ENCODE measurements at regions not wholly inside any gene's neighbourhood (a gene's known extent, or its start where the extent isn't known, plus 50 kb on each side); places are given as distances from the start of the nearest gene placed in this dataset.
"Not testable (repeated sequence)": the region's sequence is repeated elsewhere in the genome, so short reads cannot be mapped to it uniquely, and the experiment has no call there.

- no peaks in the 10 kb centered on the region for H3K27me3 ChIP-seq (ENCODE audit: control insufficient read depth, insufficient read depth, low read length)
- no peaks in the 10 kb centered on the region for H3K4me1 ChIP-seq (ENCODE audit: control insufficient read depth, insufficient read depth, low read length)
- H3K9me3 ChIP-seq (ENCODE audit: control insufficient read depth, insufficient read depth, low read length) = no peaks in the 10 kb centered on the region
- H3K9ac ChIP-seq (ENCODE audit: low read depth, low read length) = no peak overlapping the region
- no peak overlapping the region for H3K4me3 ChIP-seq (ENCODE audit: low read depth, low read length)
- no peaks in the 10 kb centered on the region for H3K36me3 ChIP-seq (ENCODE audit: control insufficient read depth, insufficient read depth, low read length)
Observed at GRCh38 chr7:96558093-96558492, 151.6 kb downstream of the SEM1 start.

GRCh38 chr7:96557598-96557997 lies 152.0 kb downstream of the SEM1 start:
- not testable (repeated sequence) for H3K4me3 ChIP-seq (ENCODE audit: low read depth, low read length); H3K9ac ChIP-seq (ENCODE audit: low read depth, low read length); H3K4me1 ChIP-seq (ENCODE audit: control insufficient read depth, insufficient read depth, low read length); H3K36me3 ChIP-seq (ENCODE audit: control insufficient read depth, insufficient read depth, low read length); H3K27me3 ChIP-seq (ENCODE audit: control insufficient read depth, insufficient read depth, low read length); H3K9me3 ChIP-seq (ENCODE audit: control insufficient read depth, insufficient read depth, low read length)

- Histone ChIP-seq H3K9me3 (ENCODE audit: control insufficient read depth, insufficient read depth, low read length) (no peaks in the 10 kb centered on the region), H3K9ac (ENCODE audit: low read depth, low read length) (no peak overlapping the region), H3K27me3 (ENCODE audit: control insufficient read depth, insufficient read depth, low read length) (no peaks in the 10 kb centered on the region), H3K4me3 (ENCODE audit: low read depth, low read length) (no peak overlapping the region), H3K4me1 (ENCODE audit: control insufficient read depth, insufficient read depth, low read length) (no peaks in the 10 kb centered on the region), H3K36me3 (ENCODE audit: control insufficient read depth, insufficient read depth, low read length) (no peaks in the 10 kb centered on the region)
Observed at GRCh38 chr7:96548664-96549063, 161.0 kb downstream of the SEM1 start.

GRCh38 chr7:96547371-96547811 lies 162.3 kb downstream of the SEM1 start:
- H3K9me3 ChIP-seq (ENCODE audit: control insufficient read depth, insufficient read depth, low read length) = no peaks in the 10 kb centered on the region
- no peak overlapping the region for H3K4me3 ChIP-seq (ENCODE audit: low read depth, low read length)
- H3K4me1 ChIP-seq (ENCODE audit: control insufficient read depth, insufficient read depth, low read length) = no peaks in the 10 kb centered on the region
- H3K27me3 ChIP-seq (ENCODE audit: control insufficient read depth, insufficient read depth, low read length) = no peaks in the 10 kb centered on the region
- no peaks in the 10 kb centered on the region for H3K36me3 ChIP-seq (ENCODE audit: control insufficient read depth, insufficient read depth, low read length)
- no peak overlapping the region for H3K9ac ChIP-seq (ENCODE audit: low read depth, low read length)

GRCh38 chr7:96546426-96546825 lies 163.2 kb downstream of the SEM1 start:
- H3K9me3 ChIP-seq (ENCODE audit: control insufficient read depth, insufficient read depth, low read length) = no peaks in the 10 kb centered on the region
- no peak overlapping the region for H3K4me3 ChIP-seq (ENCODE audit: low read depth, low read length)
- H3K9ac ChIP-seq (ENCODE audit: low read depth, low read length) = no peak overlapping the region
- H3K36me3 ChIP-seq (ENCODE audit: control insufficient read depth, insufficient read depth, low read length) = no peaks in the 10 kb centered on the region
- H3K4me1 ChIP-seq (ENCODE audit: control insufficient read depth, insufficient read depth, low read length) = no peaks in the 10 kb centered on the region
- H3K27me3 ChIP-seq (ENCODE audit: control insufficient read depth, insufficient read depth, low read length) = no peaks in the 10 kb centered on the region

GRCh38 chr7:96539471-96539870 lies 170.2 kb downstream of the SEM1 start:
- no peaks in the 10 kb centered on the region for H3K4me1 ChIP-seq (ENCODE audit: control insufficient read depth, insufficient read depth, low read length)
- no peak overlapping the region for H3K9ac ChIP-seq (ENCODE audit: low read depth, low read length)
- no peak overlapping the region for H3K4me3 ChIP-seq (ENCODE audit: low read depth, low read length)
- no peaks in the 10 kb centered on the region for H3K36me3 ChIP-seq (ENCODE audit: control insufficient read depth, insufficient read depth, low read length)
- H3K9me3 ChIP-seq (ENCODE audit: control insufficient read depth, insufficient read depth, low read length) = no peaks in the 10 kb centered on the region
- no peaks in the 10 kb centered on the region for H3K27me3 ChIP-seq (ENCODE audit: control insufficient read depth, insufficient read depth, low read length)

- Histone ChIP-seq H3K9me3 (ENCODE audit: control insufficient read depth, insufficient read depth, low read length) (no peaks in the 10 kb centered on the region), H3K9ac (ENCODE audit: low read depth, low read length) (no peak overlapping the region), H3K4me3 (ENCODE audit: low read depth, low read length) (no peak overlapping the region), H3K36me3 (ENCODE audit: control insufficient read depth, insufficient read depth, low read length) (no peaks in the 10 kb centered on the region), H3K27me3 (ENCODE audit: control insufficient read depth, insufficient read depth, low read length) (no peaks in the 10 kb centered on the region), H3K4me1 (ENCODE audit: control insufficient read depth, insufficient read depth, low read length) (no peaks in the 10 kb centered on the region)
Observed at GRCh38 chr7:96538632-96539031, 171.0 kb downstream of the SEM1 start.

GRCh38 chr7:96534221-96534620 lies 175.4 kb downstream of the SEM1 start:
- Histone ChIP-seq H3K9ac (ENCODE audit: low read depth, low read length) (no peak overlapping the region), H3K4me3 (ENCODE audit: low read depth, low read length) (no peak overlapping the region), H3K9me3 (ENCODE audit: control insufficient read depth, insufficient read depth, low read length) (no peaks in the 10 kb centered on the region), H3K27me3 (ENCODE audit: control insufficient read depth, insufficient read depth, low read length) (no peaks in the 10 kb centered on the region), H3K4me1 (ENCODE audit: control insufficient read depth, insufficient read depth, low read length) (no peaks in the 10 kb centered on the region), H3K36me3 (ENCODE audit: control insufficient read depth, insufficient read depth, low read length) (no peaks in the 10 kb centered on the region)

GRCh38 chr7:96532428-96532935 lies 177.2 kb downstream of the SEM1 start:
- Histone ChIP-seq H3K9me3 (ENCODE audit: control insufficient read depth, insufficient read depth, low read length) (no peaks in the 10 kb centered on the region), H3K4me1 (ENCODE audit: control insufficient read depth, insufficient read depth, low read length) (no peaks in the 10 kb centered on the region), H3K4me3 (ENCODE audit: low read depth, low read length) (no peak overlapping the region), H3K27me3 (ENCODE audit: control insufficient read depth, insufficient read depth, low read length) (no peaks in the 10 kb centered on the region), H3K36me3 (ENCODE audit: control insufficient read depth, insufficient read depth, low read length) (no peaks in the 10 kb centered on the region), H3K9ac (ENCODE audit: low read depth, low read length) (no peak overlapping the region)

- H3K9me3 ChIP-seq (ENCODE audit: control insufficient read depth, insufficient read depth, low read length) = no peaks in the 10 kb centered on the region
- H3K4me1 ChIP-seq (ENCODE audit: control insufficient read depth, insufficient read depth, low read length) = no peaks in the 10 kb centered on the region
- no peaks in the 10 kb centered on the region for H3K27me3 ChIP-seq (ENCODE audit: control insufficient read depth, insufficient read depth, low read length)
- H3K9ac ChIP-seq (ENCODE audit: low read depth, low read length) = no peak overlapping the region
- H3K4me3 ChIP-seq (ENCODE audit: low read depth, low read length) = no peak overlapping the region
- no peaks in the 10 kb centered on the region for H3K36me3 ChIP-seq (ENCODE audit: control insufficient read depth, insufficient read depth, low read length)
Observed at GRCh38 chr7:96531331-96531730, 178.3 kb downstream of the SEM1 start.

- Histone ChIP-seq H3K4me3 (ENCODE audit: low read depth, low read length) (no peak overlapping the region), H3K4me1 (ENCODE audit: control insufficient read depth, insufficient read depth, low read length) (no peaks in the 10 kb centered on the region), H3K27me3 (ENCODE audit: control insufficient read depth, insufficient read depth, low read length) (no peaks in the 10 kb centered on the region), H3K9me3 (ENCODE audit: control insufficient read depth, insufficient read depth, low read length) (no peaks in the 10 kb centered on the region), H3K9ac (ENCODE audit: low read depth, low read length) (no peak overlapping the region), H3K36me3 (ENCODE audit: control insufficient read depth, insufficient read depth, low read length) (no peaks in the 10 kb centered on the region)
Observed at GRCh38 chr7:96530786-96531185, 178.9 kb downstream of the SEM1 start.

- no peaks in the 10 kb centered on the region for H3K4me1 ChIP-seq (ENCODE audit: control insufficient read depth, insufficient read depth, low read length)
- no peak overlapping the region for H3K4me3 ChIP-seq (ENCODE audit: low read depth, low read length)
- no peaks in the 10 kb centered on the region for H3K9me3 ChIP-seq (ENCODE audit: control insufficient read depth, insufficient read depth, low read length)
- no peaks in the 10 kb centered on the region for H3K36me3 ChIP-seq (ENCODE audit: control insufficient read depth, insufficient read depth, low read length)
- H3K9ac ChIP-seq (ENCODE audit: low read depth, low read length) = no peak overlapping the region
- no peaks in the 10 kb centered on the region for H3K27me3 ChIP-seq (ENCODE audit: control insufficient read depth, insufficient read depth, low read length)
Observed at GRCh38 chr7:96527133-96527827, 182.4 kb downstream of the SEM1 start.

Data from iPS-15b (cell line).